Peyer's patch (tissue), 4 donors: ENCODE measurements at regions not wholly inside any gene's neighbourhood (a gene's known extent, or its start where the extent isn't known, plus 50 kb on each side); places are given as distances from the start of the nearest gene placed in this dataset.

Experiments
- DNase-seq, 3 donors: peaks; one replicate each; pipeline ENCODE4 v3.0.0-alpha.2; 2017 to 2019
- H3K27ac ChIP-seq, 4 donors: fragments of 200-600 bp; sonication (generic); one replicate each; pipeline ENCODE4 v1.5.1; 2016 to 2019
- H3K27me3 ChIP-seq, 2 donors: fragments of 200-600 bp; sonication (generic); one replicate each; pipeline ENCODE4 v1.5.1; 2019
- H3K36me3 ChIP-seq, 3 donors: fragments of 200-600 bp; sonication (generic); one replicate each; pipeline ENCODE4 v1.5.1; 2016 to 2019
- H3K4me1 ChIP-seq, 4 donors: fragments of 200-600 bp; sonication (generic); one replicate each; pipeline ENCODE4 v1.5.1; 2016 to 2019
- H3K4me3 ChIP-seq, 4 donors: fragments of 200-600 bp; sonication (generic); 1 replicate in 3 of 4; 2 replicates in 1 of 4; pipeline ENCODE4 v1.5.1; 2016 to 2019; ENCODE audit warnings: mild to moderate bottlenecking in 1 of 4
- H3K9me3 ChIP-seq, 4 donors: fragments of 200-600 bp; sonication (generic); one replicate each; pipeline ENCODE4 v1.5.1; 2016 to 2019; ENCODE audit warnings: mild to moderate bottlenecking in 1 of 4
- POLR2A ChIP-seq, 2 donors: fragments of 450-650 bp; IDR thresholded peaks; one replicate each; pipeline ENCODE4 v1.5.1; 2017; ENCODE audit warnings: antibody characterized with exemption in 2 of 2, mild to moderate bottlenecking in 2 of 2, moderate library complexity in 2 of 2
- TF ChIP-seq, protein P1 (sequence below), 6 experiments: fragments of 450-650 bp in 4 of 6; fragments of 200-600 bp in 2 of 6; sonication (generic) in 1 of 6; IDR thresholded peaks; one replicate each; pipeline ENCODE4 v1.5.1; 2017 to 2019; ENCODE audit warnings: antibody characterized with exemption in 6 of 6, mild to moderate bottlenecking in 3 of 6, moderate library complexity in 1 of 6

DNA sequence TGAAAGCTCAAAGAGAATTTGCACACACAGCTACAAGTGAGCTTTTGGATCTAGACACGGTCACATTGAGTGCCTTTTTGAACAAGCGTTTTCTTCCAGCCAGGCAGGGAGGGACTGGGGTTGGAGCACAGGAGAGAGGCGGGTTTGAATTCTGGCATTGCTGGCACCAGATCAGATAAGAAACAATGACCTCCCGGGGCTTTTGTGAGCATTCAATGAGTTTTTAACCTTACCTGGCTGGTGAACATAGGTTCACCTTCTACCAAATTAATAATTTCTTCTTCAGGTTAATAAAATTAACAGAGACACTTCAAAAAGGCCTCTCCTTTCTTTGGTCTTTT is 312.9 kb upstream of the MSX2 start:
- no peak for DNase-seq
- H3K4me1 ChIP-seq, result no peaks in the 10 kb centered on the region
- no peaks in the 10 kb centered on the region for H3K36me3 ChIP-seq
- H3K27me3 ChIP-seq, result no peaks in the 10 kb centered on the region
- no peaks in the 10 kb centered on the region for H3K9me3 ChIP-seq
- TF ChIP-seq, protein P1, sequence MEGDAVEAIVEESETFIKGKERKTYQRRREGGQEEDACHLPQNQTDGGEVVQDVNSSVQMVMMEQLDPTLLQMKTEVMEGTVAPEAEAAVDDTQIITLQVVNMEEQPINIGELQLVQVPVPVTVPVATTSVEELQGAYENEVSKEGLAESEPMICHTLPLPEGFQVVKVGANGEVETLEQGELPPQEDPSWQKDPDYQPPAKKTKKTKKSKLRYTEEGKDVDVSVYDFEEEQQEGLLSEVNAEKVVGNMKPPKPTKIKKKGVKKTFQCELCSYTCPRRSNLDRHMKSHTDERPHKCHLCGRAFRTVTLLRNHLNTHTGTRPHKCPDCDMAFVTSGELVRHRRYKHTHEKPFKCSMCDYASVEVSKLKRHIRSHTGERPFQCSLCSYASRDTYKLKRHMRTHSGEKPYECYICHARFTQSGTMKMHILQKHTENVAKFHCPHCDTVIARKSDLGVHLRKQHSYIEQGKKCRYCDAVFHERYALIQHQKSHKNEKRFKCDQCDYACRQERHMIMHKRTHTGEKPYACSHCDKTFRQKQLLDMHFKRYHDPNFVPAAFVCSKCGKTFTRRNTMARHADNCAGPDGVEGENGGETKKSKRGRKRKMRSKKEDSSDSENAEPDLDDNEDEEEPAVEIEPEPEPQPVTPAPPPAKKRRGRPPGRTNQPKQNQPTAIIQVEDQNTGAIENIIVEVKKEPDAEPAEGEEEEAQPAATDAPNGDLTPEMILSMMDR (IDR thresholded peaks at IDR 0.05), result no peak
- no peak for TF ChIP-seq POLR2A (IDR thresholded peaks at IDR 0.05)
- H3K4me3 ChIP-seq, result no peak overlapping the region
- no peak overlapping the region for H3K27ac ChIP-seq

DNA sequence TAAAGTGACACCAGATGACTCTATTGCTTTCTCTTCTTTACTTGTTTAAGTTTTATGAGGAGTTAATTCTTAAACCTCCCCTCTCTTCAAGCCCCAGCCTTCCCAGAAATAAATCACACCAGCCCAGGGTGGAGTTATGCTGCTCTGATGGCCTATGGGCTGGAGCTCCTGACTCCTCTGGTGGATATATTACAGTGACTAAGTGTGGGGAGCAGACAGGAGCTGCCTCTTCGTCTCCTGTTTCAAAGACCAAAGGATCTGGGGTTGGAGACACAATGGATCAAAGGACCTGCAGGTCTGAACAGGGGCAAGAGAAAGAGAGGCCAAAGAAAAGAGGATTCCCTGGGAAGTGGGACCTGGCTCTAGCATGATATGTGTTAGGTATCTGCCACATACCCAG is 312.0 kb upstream of the MSX2 start:
- no peaks in the 10 kb centered on the region for H3K4me1 ChIP-seq
- H3K9me3 ChIP-seq, result no peaks in the 10 kb centered on the region
- no peak overlapping the region for H3K27ac ChIP-seq
- TF ChIP-seq POLR2A (IDR thresholded peaks at IDR 0.05), result no peak
- TF ChIP-seq, protein P1 (IDR thresholded peaks at IDR 0.05), result no peak
- H3K36me3 ChIP-seq, result no peaks in the 10 kb centered on the region
- H3K27me3 ChIP-seq, result no peaks in the 10 kb centered on the region
- no peak for DNase-seq
- H3K4me3 ChIP-seq, result no peak overlapping the region

DNA sequence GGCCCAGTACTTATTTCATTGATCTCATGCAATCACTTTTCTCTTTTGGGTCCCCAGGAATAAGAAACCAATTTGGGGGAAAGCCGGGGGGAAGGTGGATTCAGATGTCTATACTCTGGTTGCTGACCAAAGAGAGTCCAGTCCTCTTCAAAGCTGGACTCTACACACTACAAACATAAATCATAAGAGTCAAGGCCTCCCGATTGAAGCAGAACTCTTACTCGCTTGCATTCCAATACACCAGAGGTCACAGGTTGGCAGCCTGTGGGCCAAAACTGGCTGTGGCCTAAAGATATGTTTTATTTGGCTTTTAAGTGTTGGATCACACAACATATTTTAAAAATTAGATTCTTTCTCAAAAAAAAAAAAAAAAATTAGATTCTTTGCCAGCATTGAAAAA is 311.4 kb upstream of the MSX2 start:
- Histone ChIP-seq H3K27ac (no peak overlapping the region), H3K36me3 (no peaks in the 10 kb centered on the region)

DNA sequence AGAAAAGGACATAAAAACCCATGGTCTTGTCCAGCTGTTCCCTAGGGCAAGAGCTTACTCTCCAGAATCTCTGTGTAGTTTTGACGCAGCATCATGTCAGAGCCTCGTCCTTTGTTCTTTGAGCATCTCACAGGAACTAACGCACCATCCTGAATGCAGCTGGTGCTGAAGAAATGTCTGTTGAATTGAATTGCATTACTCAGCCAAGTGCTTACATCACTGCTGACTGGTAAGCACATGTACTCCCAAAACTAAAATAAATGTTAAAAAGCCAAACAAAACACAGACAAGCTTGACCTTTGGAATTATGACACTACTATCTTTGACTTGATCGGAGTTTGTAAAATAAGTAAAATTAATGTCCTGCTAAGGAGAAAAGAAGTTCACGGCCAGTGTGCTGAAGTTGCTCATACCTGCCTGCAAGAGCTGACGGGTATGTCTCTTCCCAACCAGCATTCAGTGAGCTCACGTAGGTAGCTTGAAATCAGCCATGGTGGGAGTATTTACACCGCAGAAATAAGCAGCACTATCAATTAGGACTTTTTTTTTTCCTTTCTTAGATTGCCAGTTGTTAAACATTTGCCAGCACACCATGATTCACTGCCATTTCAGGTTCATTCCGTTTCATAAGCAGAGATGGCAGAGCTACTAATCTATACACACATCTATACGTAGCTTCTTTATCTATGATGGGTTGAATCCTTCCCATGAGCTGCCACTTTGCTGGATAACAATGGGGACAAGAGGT is 310.6 kb upstream of the MSX2 start:
- Histone ChIP-seq H3K27ac (no peak overlapping the region), H3K4me3 (no peak overlapping the region), H3K4me1 (peaks cover 0 to under 1% (median 0%) of the 10 kb centered on the region in 4 donors), H3K9me3 (no peaks in the 10 kb centered on the region), H3K36me3 (no peaks in the 10 kb centered on the region), H3K27me3 (no peaks in the 10 kb centered on the region)
- TF ChIP-seq POLR2A (IDR thresholded peaks at IDR 0.05), result no peak
- TF ChIP-seq, protein P1 (IDR thresholded peaks at IDR 0.05), result no peak
- DNase-seq, result no peak

More for the DNA sequence above, 311.4 kb upstream of the MSX2 start:
- Histone ChIP-seq H3K4me1 (no peaks in the 10 kb centered on the region), H3K4me3 (no peak overlapping the region), H3K9me3 (no peaks in the 10 kb centered on the region), H3K27me3 (no peaks in the 10 kb centered on the region)
- no peak for TF ChIP-seq POLR2A (IDR thresholded peaks at IDR 0.05)
- TF ChIP-seq, protein P1 (IDR thresholded peaks at IDR 0.05), result no peak
- no peak for DNase-seq

DNA sequence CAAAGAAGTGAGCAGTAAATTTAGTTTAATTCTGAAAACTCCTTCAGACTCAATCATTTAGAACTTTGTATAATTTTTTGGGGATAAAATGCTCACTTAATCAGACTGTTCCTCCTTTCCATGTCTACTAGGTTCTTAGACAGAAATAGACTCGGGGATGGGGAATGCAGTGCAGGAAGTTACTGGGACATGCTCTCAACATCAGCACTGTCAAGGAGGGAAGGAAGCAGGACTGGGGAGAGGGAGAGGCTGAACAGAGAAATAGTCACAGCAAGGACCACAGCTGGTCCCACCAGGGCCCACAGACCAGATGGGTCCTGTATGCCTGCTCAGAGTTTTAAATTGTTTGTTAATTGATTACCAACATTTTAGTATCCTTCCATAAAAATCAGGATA is 310.1 kb upstream of the MSX2 start:
- H3K36me3 ChIP-seq, result no peaks in the 10 kb centered on the region
- no peaks in the 10 kb centered on the region for H3K9me3 ChIP-seq
- no peaks in the 10 kb centered on the region for H3K27me3 ChIP-seq
- TF ChIP-seq POLR2A (IDR thresholded peaks at IDR 0.05), result no peak
- no peak for DNase-seq
- no peak overlapping the region for H3K4me3 ChIP-seq
- H3K27ac ChIP-seq, result no peak overlapping the region
- H3K4me1 ChIP-seq, result peaks cover 0 to 7% (median 0%) of the 10 kb centered on the region in 4 donors

DNA sequence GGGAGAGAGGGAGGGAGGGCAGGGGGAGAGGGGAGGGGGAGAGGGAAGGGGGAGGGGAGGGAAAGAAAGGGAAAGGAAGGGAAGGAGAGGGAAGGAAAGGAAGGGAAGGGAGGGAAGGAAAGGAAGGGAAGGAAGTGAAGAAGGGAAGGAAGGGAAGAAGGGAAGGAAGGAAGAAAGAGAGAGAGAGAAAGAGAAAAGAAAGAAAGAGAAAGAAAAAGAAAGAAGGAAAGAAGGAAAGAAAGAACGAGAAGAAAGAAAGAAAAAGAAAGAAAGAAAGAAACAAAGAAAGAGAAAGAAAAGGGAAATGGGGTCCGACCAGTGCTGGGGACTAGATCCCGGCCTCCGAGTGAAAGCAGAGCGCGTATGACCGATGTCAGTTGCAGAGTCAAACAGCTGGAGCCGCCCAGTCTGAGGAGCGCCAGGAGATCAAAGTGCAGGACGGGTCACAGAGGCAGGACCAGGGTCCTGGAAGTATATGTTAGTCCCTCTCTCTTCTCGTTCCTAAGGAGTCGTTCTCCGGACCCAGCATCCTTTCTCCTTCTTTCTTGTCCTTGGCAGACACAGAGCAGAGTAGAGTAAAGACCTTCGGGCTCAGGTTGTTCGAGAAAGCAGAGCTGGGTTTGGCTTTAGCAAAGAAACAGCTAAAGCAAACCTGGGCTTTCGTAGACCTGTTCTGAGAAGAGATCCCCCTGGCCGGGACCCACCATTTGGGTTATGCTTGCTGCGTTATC is 305.4 kb upstream of the MSX2 start:
- Histone ChIP-seq H3K36me3 (no peaks in the 10 kb centered on the region), H3K4me3 (peak overlapping the region in 2 of 4 donors; percentile 1 to 10), H3K9me3 (no peaks in the 10 kb centered on the region), H3K27me3 (no peaks in the 10 kb centered on the region), H3K27ac (peak overlapping the region in 1 of 4 donors; percentile 21), H3K4me1 (peaks cover 0 to 11% (median 0%) of the 10 kb centered on the region in 4 donors)
- TF ChIP-seq, protein P1 (IDR thresholded peaks at IDR 0.05), result no peak
- no peak for TF ChIP-seq POLR2A (IDR thresholded peaks at IDR 0.05)
- DNase-seq, result peak in 2 of 3 donors; percentile 68 to 72
